Activated T-cell treated with anti-CD3 and anti-CD28 coated beads, Interleukin-2, amount 50 U/mL, for 48 hours (primary cell): ENCODE measurements at regions not wholly inside any gene's neighbourhood (a gene's known extent, or its start where the extent isn't known, plus 50 kb on each side); places are given as distances from the start of the nearest gene placed in this dataset.

Experiments
- DNase-seq, 2 experiments: peaks; one replicate each; pipeline ENCODE4 v3.0.0-alpha.2; 2020

GRCh38 chr15:62619526-62619925 lies 423.0 kb upstream of the TPM1 start:
- no peak for DNase-seq

- DNase-seq: no peak
Observed at GRCh38 chr15:62622775-62623174, 419.8 kb upstream of the TPM1 start.

GRCh38 chr15:62624547-62625378 lies 417.8 kb upstream of the TPM1 start:
- no peak for DNase-seq

- DNase-seq: no peak
Observed at GRCh38 chr15:62625429-62626033, 417.0 kb upstream of the TPM1 start.

GRCh38 chr15:62626903-62627302 lies 415.6 kb upstream of the TPM1 start:
- DNase-seq: no peak

GRCh38 chr15:62631076-62631724 lies 411.3 kb upstream of the TPM1 start:
- no peak for DNase-seq

GRCh38 chr15:62636823-62637573 lies 405.5 kb upstream of the TPM1 start:
- DNase-seq: no peak

- no peak for DNase-seq
Observed at GRCh38 chr15:62637574-62637897, 405.0 kb upstream of the TPM1 start.

- no peak for DNase-seq
Observed at GRCh38 chr15:62637950-62638619, 404.5 kb upstream of the TPM1 start.

- no peak for DNase-seq
Observed at GRCh38 chr15:62639432-62639831, 403.1 kb upstream of the TPM1 start.

GRCh38 chr15:62639906-62640605 lies 402.5 kb upstream of the TPM1 start:
- DNase-seq: no peak

GRCh38 chr15:62641825-62642224 lies 400.7 kb upstream of the TPM1 start:
- DNase-seq: no peak

- no peak for DNase-seq
Observed at GRCh38 chr15:62643572-62643971, 399.0 kb upstream of the TPM1 start.

GRCh38 chr15:62644216-62644888 lies 398.2 kb upstream of the TPM1 start:
- no peak for DNase-seq

- DNase-seq: no peak
Observed at GRCh38 chr15:62644889-62645742, 397.4 kb upstream of the TPM1 start.

GRCh38 chr15:62647202-62647842 lies 395.2 kb upstream of the TPM1 start:
- no peak for DNase-seq

- DNase-seq: no peak
Observed at GRCh38 chr15:62647843-62648505, 394.6 kb upstream of the TPM1 start.

- DNase-seq: no peak
Observed at GRCh38 chr15:62648954-62649353, 393.6 kb upstream of the TPM1 start.

GRCh38 chr15:62649793-62650420 lies 392.6 kb upstream of the TPM1 start:
- peak; percentile 21 to 39 for DNase-seq
